DND-41 (cell line): ENCODE measurements at regions not wholly inside any gene's neighbourhood (a gene's known extent, or its start where the extent isn't known, plus 50 kb on each side); places are given as distances from the start of the nearest gene placed in this dataset.

ENCODE experiments used
- ATAC-seq: fragments of 200-7000 bp; cut with Tn5 transposase; 3 replicates; pipeline ENCODE4 v1.9.1; 2021; ENCODE audit warnings: low read depth; ENCODE audit not compliant: insufficient read depth
- DNase-seq: peaks from one replicate; pipeline ENCODE4 v3.0.0-alpha.2; 2020
- H2AFZ ChIP-seq: 2 replicates; pipeline ENCODE4 v1.6.0; 2012; ENCODE audit warnings: low read depth, low read length
- H3K27ac ChIP-seq: 2 replicates; pipeline ENCODE4 v1.5.1; 2012; ENCODE audit warnings: low read length, inconsistent platforms
- H3K27me3 ChIP-seq: fragments of 200-600 bp; sonication (generic); 2 replicates; pipeline ENCODE4 v1.6.0; 2012; ENCODE audit warnings: low read length, mild to moderate bottlenecking, inconsistent platforms; ENCODE audit not compliant: insufficient read depth, poor library complexity
- H3K36me3 ChIP-seq: 2 replicates; pipeline ENCODE4 v1.5.1; 2012; ENCODE audit warnings: low read length, inconsistent platforms; ENCODE audit not compliant: insufficient read depth
- H3K4me1 ChIP-seq: 2 replicates; pipeline ENCODE4 v1.5.1; 2012; ENCODE audit warnings: mild to moderate bottlenecking, low read length; ENCODE audit not compliant: insufficient read depth
- H3K4me2 ChIP-seq: 2 replicates; pipeline ENCODE4 v1.6.0; 2012; ENCODE audit warnings: mild to moderate bottlenecking, moderate library complexity, low read length, inconsistent platforms; ENCODE audit not compliant: insufficient read depth
- H3K4me3 ChIP-seq, 2 experiments: fragments of 200-600 bp in 1 of 2; shearing (Covaris generic) in 1 of 2; 2 replicates each; pipeline ENCODE4 v1.5.1; 2012 to 2016; ENCODE audit warnings: inconsistent platforms in 2 of 2, low read length in 2 of 2, mild to moderate bottlenecking in 2 of 2, low read depth in 1 of 2, moderate library complexity in 1 of 2
- H3K79me2 ChIP-seq: 2 replicates; pipeline ENCODE4 v1.6.0; 2012; ENCODE audit warnings: low read length, inconsistent platforms; ENCODE audit not compliant: insufficient read depth
- H3K9ac ChIP-seq: 2 replicates; pipeline ENCODE4 v1.6.0; 2012; ENCODE audit warnings: low read depth, mild to moderate bottlenecking, inconsistent platforms, low read length, moderate library complexity
- H3K9me3 ChIP-seq: 2 replicates; pipeline ENCODE4 v1.5.1; 2012; ENCODE audit warnings: low read length, moderate library complexity, mild to moderate bottlenecking, inconsistent platforms; ENCODE audit not compliant: insufficient read depth, severe bottlenecking
- H4K20me1 ChIP-seq: 2 replicates; pipeline ENCODE4 v1.6.0; 2012; ENCODE audit warnings: low read length; ENCODE audit not compliant: insufficient read depth
- CTCF ChIP-seq: IDR thresholded peaks from 2 replicates; pipeline ENCODE4 v1.5.1; 2012; ENCODE audit warnings: borderline replicate concordance, low read length, moderate library complexity, mild to moderate bottlenecking; ENCODE audit not compliant: poor library complexity, severe bottlenecking; ENCODE audit errors: extremely low read depth
- EZH2 ChIP-seq: IDR thresholded peaks from 3 replicates; pipeline ENCODE4 v1.6.1; 2012; ENCODE audit warnings: borderline replicate concordance, low read depth, mild to moderate bottlenecking, moderate library complexity, low read length, inconsistent platforms; ENCODE audit not compliant: severe bottlenecking

- Histone ChIP-seq H3K36me3 (no peaks in the 10 kb centered on the region), H3K79me2 (no peaks in the 10 kb centered on the region), H3K9ac (no peak overlapping the region), H3K4me1 (no peaks in the 10 kb centered on the region), H3K4me3 (no peak overlapping the region), H4K20me1 (no peaks in the 10 kb centered on the region), H2AFZ (no peak overlapping the region), H3K27ac (no peak overlapping the region), H3K27me3 (no peaks in the 10 kb centered on the region), H3K9me3 (no peaks in the 10 kb centered on the region), H3K4me2 (no peak overlapping the region)
- TF ChIP-seq CTCF: no peak
- no peak for TF ChIP-seq EZH2
- no peak for ATAC-seq
- no peak for DNase-seq
Observed at GRCh38 chr5:24777392-24777791, 132.6 kb upstream of the CDH10 start.

DNA sequence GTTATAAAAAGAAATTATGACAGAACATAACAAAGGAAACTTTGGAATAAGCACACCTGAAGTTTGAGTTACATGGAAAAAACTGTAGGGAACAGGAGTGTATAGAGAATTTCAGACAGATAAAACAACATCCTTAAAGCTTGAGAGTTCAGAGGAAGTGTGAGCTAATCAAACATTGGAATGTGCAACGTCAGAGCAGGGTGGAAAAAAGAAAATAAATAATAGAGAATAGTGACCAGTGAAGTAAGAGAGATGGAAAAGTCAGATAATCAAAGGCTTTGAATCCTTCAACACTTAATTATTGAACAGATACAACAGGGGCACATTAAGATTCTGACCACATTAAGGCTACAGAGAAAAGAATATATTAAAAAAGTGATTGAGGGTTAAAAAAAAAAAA is 128.5 kb upstream of the CDH10 start:
- Histone ChIP-seq H3K4me3 (no peak overlapping the region), H4K20me1 (no peaks in the 10 kb centered on the region), H2AFZ (no peak overlapping the region), H3K27me3 (no peaks in the 10 kb centered on the region), H3K4me1 (no peaks in the 10 kb centered on the region), H3K36me3 (no peaks in the 10 kb centered on the region), H3K9me3 (no peaks in the 10 kb centered on the region), H3K27ac (no peak overlapping the region), H3K9ac (no peak overlapping the region), H3K4me2 (no peak overlapping the region), H3K79me2 (no peaks in the 10 kb centered on the region)
- DNase-seq (no peak), ATAC-seq (no peak)
- TF ChIP-seq CTCF (no peak), EZH2 (no peak)

- Histone ChIP-seq H4K20me1 (no peaks in the 10 kb centered on the region), H3K9me3 (peaks cover 11% of the 10 kb centered on the region), H3K4me3 (no peak overlapping the region), H3K9ac (no peak overlapping the region), H2AFZ (no peak overlapping the region), H3K27ac (no peak overlapping the region), H3K79me2 (no peaks in the 10 kb centered on the region), H3K36me3 (no peaks in the 10 kb centered on the region), H3K4me1 (no peaks in the 10 kb centered on the region), H3K27me3 (no peaks in the 10 kb centered on the region), H3K4me2 (no peak overlapping the region)
- TF ChIP-seq EZH2 (no peak), CTCF (no peak)
- DNase-seq: no peak
- no peak for ATAC-seq
Observed at GRCh38 chr5:24767086-24767485, 122.3 kb upstream of the CDH10 start.

DNA sequence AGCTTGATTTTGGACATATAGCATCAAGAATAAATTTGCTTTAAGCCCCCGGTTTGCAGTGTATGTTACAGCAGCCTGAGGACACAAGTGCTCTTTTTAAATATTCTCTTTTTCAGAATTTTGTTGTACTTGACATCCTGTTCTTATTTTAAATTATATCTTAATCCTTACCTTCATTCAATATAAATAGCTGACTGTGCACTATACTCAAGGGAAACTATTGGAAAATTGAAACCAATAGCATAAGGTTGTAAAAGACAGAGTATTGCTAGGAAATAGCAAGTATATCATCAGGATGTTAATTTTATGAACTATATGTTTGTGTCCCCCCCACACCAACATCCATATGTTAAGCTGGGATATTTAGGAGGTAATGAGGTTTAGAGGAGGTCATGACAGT is 120.4 kb upstream of the CDH10 start:
- Histone ChIP-seq H3K9me3 (peaks cover 11% of the 10 kb centered on the region), H3K4me1 (no peaks in the 10 kb centered on the region), H3K36me3 (no peaks in the 10 kb centered on the region), H2AFZ (no peak overlapping the region), H3K27me3 (no peaks in the 10 kb centered on the region), H3K79me2 (no peaks in the 10 kb centered on the region), H3K4me3 (no peak overlapping the region), H3K27ac (no peak overlapping the region), H4K20me1 (no peaks in the 10 kb centered on the region), H3K4me2 (no peak overlapping the region), H3K9ac (no peak overlapping the region)
- DNase-seq: no peak
- ATAC-seq: no peak
- TF ChIP-seq CTCF (no peak), EZH2 (no peak)
